ENCODE measurements at regions not wholly inside any gene's neighbourhood (a gene's known extent, or its start where the extent isn't known, plus 50 kb on each side); places are given as distances from the start of the nearest gene placed in this dataset.

DNA sequence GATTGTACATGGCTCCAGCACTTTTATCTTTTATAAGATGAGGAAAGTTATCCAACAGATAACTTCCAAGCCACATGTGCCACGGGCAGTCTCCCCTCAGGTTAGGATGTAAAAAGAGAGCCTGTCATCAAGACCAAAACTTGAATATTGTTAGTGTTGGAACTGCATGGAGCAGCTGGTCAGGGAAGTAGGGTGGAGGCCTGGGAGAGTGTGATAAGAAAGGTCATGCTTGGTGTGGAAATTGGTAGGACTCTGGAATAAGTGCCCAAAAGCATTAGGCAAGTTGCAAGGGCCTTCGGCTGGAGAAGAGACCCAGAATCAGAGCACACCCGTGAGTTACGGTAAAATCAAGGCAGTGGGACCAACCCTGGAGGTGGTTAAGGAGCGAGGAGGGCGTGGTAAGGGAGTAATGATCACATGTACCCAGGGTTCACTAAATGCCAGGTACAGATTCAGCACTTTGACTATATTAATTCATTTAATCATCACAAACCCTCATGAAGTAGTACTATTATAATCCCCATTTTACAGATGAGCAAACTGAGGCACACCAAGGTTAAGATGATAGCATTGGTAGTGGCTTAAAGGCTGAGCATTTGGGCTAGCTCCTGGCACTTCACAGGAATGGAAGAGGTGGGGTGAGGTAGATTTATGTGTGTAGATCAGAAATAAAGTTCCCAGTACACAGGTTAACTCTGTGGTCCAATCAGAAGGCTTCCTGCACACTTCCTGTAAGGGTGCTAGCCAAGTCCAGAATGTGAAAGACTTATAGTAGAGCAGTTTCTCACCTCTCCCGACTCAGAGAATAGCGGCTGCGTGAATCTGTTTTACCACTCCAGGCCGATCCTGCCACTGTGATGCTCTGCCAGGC is 96.5 kb upstream of the ZNF608 start:
- no peaks in the 10 kb centered on the region for H3K27me3 ChIP-seq (ENCODE audit: control insufficient read depth in 4 of 4, insufficient read depth in 4 of 4, low read length in 3 of 4)
- H3K36me3 ChIP-seq (ENCODE audit: control insufficient read depth in 4 of 4, insufficient read depth in 3 of 4, low read depth in 1 of 4, low read length in 3 of 4) = no peaks in the 10 kb centered on the region
- TF ChIP-seq FOXA2 (IDR thresholded peaks at IDR 0.05) = no peak
- TF ChIP-seq RXRA (IDR thresholded peaks at IDR 0.05) = no peak
- TF ChIP-seq RAD21 (IDR thresholded peaks at IDR 0.05) = no peak
- TF ChIP-seq HNF4G (IDR thresholded peaks at IDR 0.05) = no peak
- no peak for TF ChIP-seq MAX (IDR thresholded peaks at IDR 0.05)
- TF ChIP-seq, protein P1, sequence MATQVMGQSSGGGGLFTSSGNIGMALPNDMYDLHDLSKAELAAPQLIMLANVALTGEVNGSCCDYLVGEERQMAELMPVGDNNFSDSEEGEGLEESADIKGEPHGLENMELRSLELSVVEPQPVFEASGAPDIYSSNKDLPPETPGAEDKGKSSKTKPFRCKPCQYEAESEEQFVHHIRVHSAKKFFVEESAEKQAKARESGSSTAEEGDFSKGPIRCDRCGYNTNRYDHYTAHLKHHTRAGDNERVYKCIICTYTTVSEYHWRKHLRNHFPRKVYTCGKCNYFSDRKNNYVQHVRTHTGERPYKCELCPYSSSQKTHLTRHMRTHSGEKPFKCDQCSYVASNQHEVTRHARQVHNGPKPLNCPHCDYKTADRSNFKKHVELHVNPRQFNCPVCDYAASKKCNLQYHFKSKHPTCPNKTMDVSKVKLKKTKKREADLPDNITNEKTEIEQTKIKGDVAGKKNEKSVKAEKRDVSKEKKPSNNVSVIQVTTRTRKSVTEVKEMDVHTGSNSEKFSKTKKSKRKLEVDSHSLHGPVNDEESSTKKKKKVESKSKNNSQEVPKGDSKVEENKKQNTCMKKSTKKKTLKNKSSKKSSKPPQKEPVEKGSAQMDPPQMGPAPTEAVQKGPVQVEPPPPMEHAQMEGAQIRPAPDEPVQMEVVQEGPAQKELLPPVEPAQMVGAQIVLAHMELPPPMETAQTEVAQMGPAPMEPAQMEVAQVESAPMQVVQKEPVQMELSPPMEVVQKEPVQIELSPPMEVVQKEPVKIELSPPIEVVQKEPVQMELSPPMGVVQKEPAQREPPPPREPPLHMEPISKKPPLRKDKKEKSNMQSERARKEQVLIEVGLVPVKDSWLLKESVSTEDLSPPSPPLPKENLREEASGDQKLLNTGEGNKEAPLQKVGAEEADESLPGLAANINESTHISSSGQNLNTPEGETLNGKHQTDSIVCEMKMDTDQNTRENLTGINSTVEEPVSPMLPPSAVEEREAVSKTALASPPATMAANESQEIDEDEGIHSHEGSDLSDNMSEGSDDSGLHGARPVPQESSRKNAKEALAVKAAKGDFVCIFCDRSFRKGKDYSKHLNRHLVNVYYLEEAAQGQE (IDR thresholded peaks at IDR 0.05) = no peak
- TF ChIP-seq YY1 (IDR thresholded peaks at IDR 0.05) = no peak
- TF ChIP-seq, protein P2, sequence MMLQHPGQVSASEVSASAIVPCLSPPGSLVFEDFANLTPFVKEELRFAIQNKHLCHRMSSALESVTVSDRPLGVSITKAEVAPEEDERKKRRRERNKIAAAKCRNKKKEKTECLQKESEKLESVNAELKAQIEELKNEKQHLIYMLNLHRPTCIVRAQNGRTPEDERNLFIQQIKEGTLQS (IDR thresholded peaks at IDR 0.05) = no peak
- TF ChIP-seq EGR1 (IDR thresholded peaks at IDR 0.05; ENCODE audit: low read depth in 2 of 2) = no peak
- no peak for TF ChIP-seq CTCF (IDR thresholded peaks at IDR 0.05; ENCODE audit: low read depth, low read length, missing input control)
- no peak for TF ChIP-seq HNF4A (conservative IDR thresholded peaks at IDR 0.05)
- TF ChIP-seq ZBTB33 (IDR thresholded peaks at IDR 0.05) = no peak
- TF ChIP-seq TAF1 (conservative IDR thresholded peaks at IDR 0.05) = no peak
- no peak for TF ChIP-seq FOXA1 (IDR thresholded peaks at IDR 0.05)
- TF ChIP-seq SP1 (IDR thresholded peaks at IDR 0.05) = no peak
- no peak for TF ChIP-seq NR2F2 (IDR thresholded peaks at IDR 0.05)
- H3K9me3 ChIP-seq (ENCODE audit: control insufficient read depth in 4 of 4, low read length in 3 of 4) = no peaks in the 10 kb centered on the region
- no peaks in the 10 kb centered on the region for H3K4me1 ChIP-seq (ENCODE audit: control insufficient read depth in 4 of 4, insufficient read depth in 4 of 4, low read length in 3 of 4)
- no peak overlapping the region for H3K9ac ChIP-seq (ENCODE audit: low read depth in 1 of 2, low read length in 2 of 2)
- 92% methylated on average over 10 of the region's 10 CpGs for WGBS
- H3K27ac ChIP-seq (ENCODE audit: low read depth in 1 of 2, low read length in 2 of 2) = no peak overlapping the region
- DNase-seq (ENCODE audit: low spot score) = no peak
- H3K4me3 ChIP-seq (ENCODE audit: low read depth in 1 of 3, low read length in 3 of 3) = no peak overlapping the region

Measured in liver (tissue), 8 donors.